ENCODE measurements at regions not wholly inside any gene's neighbourhood (a gene's known extent, or its start where the extent isn't known, plus 50 kb on each side); places are given as distances from the start of the nearest gene placed in this dataset.

DNA sequence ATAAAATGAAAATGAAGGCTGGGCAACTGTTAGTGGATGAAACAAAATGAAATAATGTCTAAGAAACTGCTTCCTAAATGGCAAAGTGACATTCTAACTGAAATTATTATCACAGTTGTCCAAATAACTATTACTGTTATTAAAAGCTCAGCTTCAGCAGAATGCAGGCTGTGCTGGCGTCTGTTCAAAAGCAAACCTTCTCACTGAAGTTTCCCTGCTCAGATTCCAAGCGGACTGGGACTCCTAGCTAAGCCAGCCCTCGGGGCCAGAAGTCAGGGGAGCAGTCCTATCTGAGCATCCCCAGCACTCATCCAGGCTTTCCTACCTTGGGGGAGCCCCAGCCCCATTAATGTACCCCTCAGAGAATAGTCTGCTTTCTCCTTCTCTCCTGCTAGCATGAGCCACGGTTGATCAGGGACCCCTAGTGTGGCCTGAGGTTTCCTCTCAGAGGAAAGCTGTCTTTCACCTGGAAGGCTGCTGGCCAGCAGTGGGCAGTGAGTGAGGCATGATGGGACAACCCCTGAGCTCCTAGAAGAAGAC, 1167.3 kb downstream of the TBC1D22A start:
- TF ChIP-seq CTCF (IDR thresholded peaks at IDR 0.05; ENCODE audit: borderline replicate concordance, insufficient read depth, low read depth, low read length), result no peak
- H3K4me3 ChIP-seq (ENCODE audit: low read depth, low read length), result no peak overlapping the region

GRCh38 chr22:47929073-47929472, 1166.6 kb downstream of the TBC1D22A start:
- TF ChIP-seq CTCF (IDR thresholded peaks at IDR 0.05; ENCODE audit: borderline replicate concordance, insufficient read depth, low read depth, low read length), result no peak
- no peak overlapping the region for H3K4me3 ChIP-seq (ENCODE audit: low read depth, low read length)

GRCh38 chr22:47928631-47929030, 1166.2 kb downstream of the TBC1D22A start:
- no peak overlapping the region for H3K4me3 ChIP-seq (ENCODE audit: low read depth, low read length)
- no peak for TF ChIP-seq CTCF (IDR thresholded peaks at IDR 0.05; ENCODE audit: borderline replicate concordance, insufficient read depth, low read depth, low read length)

GRCh38 chr22:47927648-47928210, 1165.3 kb downstream of the TBC1D22A start:
- TF ChIP-seq CTCF (IDR thresholded peaks at IDR 0.05; ENCODE audit: borderline replicate concordance, insufficient read depth, low read depth, low read length), result no peak
- no peak overlapping the region for H3K4me3 ChIP-seq (ENCODE audit: low read depth, low read length)

GRCh38 chr22:47923011-47923427, 1160.6 kb downstream of the TBC1D22A start:
- no peak overlapping the region for H3K4me3 ChIP-seq (ENCODE audit: low read depth, low read length)
- no peak for TF ChIP-seq CTCF (IDR thresholded peaks at IDR 0.05; ENCODE audit: borderline replicate concordance, insufficient read depth, low read depth, low read length)

- TF ChIP-seq CTCF (IDR thresholded peaks at IDR 0.05; ENCODE audit: borderline replicate concordance, insufficient read depth, low read depth, low read length), result no peak
- no peak overlapping the region for H3K4me3 ChIP-seq (ENCODE audit: low read depth, low read length)
Observed at GRCh38 chr22:47921906-47922305, 1159.5 kb downstream of the TBC1D22A start.

- H3K4me3 ChIP-seq (ENCODE audit: low read depth, low read length), result no peak overlapping the region
- TF ChIP-seq CTCF (IDR thresholded peaks at IDR 0.05; ENCODE audit: borderline replicate concordance, insufficient read depth, low read depth, low read length), result no peak
Observed at GRCh38 chr22:47920380-47920959, 1158.0 kb downstream of the TBC1D22A start.
